ENCODE measurements at regions not wholly inside any gene's neighbourhood (a gene's known extent, or its start where the extent isn't known, plus 50 kb on each side); places are given as distances from the start of the nearest gene placed in this dataset.

DNA sequence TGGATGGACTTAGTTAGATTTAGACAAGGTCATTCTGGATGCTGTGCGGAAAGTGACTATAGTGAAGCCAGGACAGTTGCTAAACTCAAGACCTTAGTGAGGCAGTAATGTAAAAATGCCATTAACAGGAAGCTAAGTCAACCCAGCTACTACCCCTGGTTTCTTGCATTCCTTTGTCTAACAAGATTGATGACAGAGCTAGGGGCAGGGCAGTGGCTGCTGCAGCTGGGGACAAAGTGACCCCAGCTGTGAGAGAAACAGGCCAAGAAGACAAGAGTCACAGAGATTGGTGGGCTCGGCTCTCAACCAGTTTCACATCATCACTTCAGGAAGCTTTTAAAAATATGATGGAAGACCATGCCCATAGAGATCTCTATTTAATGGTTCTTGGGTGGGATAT lies 110.4 kb upstream of the POU2AF2 start:
- TF ChIP-seq YY1 (IDR thresholded peaks at IDR 0.05; ENCODE audit: insufficient read depth, insufficient read length) (no peak), SUZ12 (IDR thresholded peaks at IDR 0.05; ENCODE audit: extremely low read depth, insufficient read depth, insufficient read length) (no peak)
